Stomach (tissue), 4 donors: ENCODE measurements at regions not wholly inside any gene's neighbourhood (a gene's known extent, or its start where the extent isn't known, plus 50 kb on each side); places are given as distances from the start of the nearest gene placed in this dataset.
"Not testable (repeated sequence)": the region's sequence is repeated elsewhere in the genome, so short reads cannot be mapped to it uniquely, and the experiment has no call there.

Experiments used
- POLR2A ChIP-seq, 4 donors: fragments of 450-650 bp; IDR thresholded peaks; one replicate each; pipeline ENCODE4 v1.6.1; 2016; ENCODE audit warnings: antibody characterized with exemption in 4 of 4, control low read depth in 2 of 4, mild to moderate bottlenecking in 1 of 4, moderate library complexity in 1 of 4
- TF ChIP-seq, protein P1 (sequence below), 7 experiments: fragments of 450-650 bp in 4 of 7; fragments of 200-600 bp in 3 of 7; sonication (generic) in 3 of 7; IDR thresholded peaks; one replicate each; pipeline ENCODE4 v1.5.1; 2016 to 2019; ENCODE audit warnings: antibody characterized with exemption in 7 of 7, control low read depth in 2 of 7, mild to moderate bottlenecking in 1 of 7

DNA sequence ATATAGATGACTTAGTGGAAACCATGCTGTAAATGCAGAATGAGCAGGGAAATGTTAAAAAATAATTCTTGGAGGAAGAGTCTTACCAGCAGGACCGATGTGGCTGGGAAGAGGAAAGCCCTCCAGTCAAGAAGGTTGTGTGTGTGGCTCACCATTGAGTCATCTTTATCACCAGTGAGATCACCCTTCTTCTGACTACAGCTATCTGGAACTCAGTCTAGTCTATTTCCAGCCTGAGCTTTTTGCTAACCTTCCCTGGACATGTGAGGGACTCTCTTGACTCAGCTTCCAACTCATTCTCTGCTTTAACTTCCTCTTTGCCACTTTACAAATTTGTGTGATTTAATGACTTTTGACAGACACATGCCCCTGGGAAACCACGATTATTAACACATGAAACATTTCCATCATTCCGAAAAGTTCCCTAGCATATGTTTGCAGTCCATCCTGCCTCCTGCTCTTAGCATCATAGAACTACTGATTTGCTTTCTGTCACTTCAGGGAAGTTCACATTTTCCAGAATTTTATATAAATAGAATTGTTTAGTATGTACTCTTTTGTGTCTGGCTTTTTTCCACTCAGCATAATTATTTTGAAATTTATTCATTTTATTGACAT lies 378.5 kb upstream of the FRG2C start:
- not testable (repeated sequence) for TF ChIP-seq POLR2A (IDR thresholded peaks at IDR 0.05)
- TF ChIP-seq, protein P1, sequence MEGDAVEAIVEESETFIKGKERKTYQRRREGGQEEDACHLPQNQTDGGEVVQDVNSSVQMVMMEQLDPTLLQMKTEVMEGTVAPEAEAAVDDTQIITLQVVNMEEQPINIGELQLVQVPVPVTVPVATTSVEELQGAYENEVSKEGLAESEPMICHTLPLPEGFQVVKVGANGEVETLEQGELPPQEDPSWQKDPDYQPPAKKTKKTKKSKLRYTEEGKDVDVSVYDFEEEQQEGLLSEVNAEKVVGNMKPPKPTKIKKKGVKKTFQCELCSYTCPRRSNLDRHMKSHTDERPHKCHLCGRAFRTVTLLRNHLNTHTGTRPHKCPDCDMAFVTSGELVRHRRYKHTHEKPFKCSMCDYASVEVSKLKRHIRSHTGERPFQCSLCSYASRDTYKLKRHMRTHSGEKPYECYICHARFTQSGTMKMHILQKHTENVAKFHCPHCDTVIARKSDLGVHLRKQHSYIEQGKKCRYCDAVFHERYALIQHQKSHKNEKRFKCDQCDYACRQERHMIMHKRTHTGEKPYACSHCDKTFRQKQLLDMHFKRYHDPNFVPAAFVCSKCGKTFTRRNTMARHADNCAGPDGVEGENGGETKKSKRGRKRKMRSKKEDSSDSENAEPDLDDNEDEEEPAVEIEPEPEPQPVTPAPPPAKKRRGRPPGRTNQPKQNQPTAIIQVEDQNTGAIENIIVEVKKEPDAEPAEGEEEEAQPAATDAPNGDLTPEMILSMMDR (IDR thresholded peaks at IDR 0.05) = not testable (repeated sequence)
